RWPE2 (cell line): ENCODE measurements at regions not wholly inside any gene's neighbourhood (a gene's known extent, or its start where the extent isn't known, plus 50 kb on each side); places are given as distances from the start of the nearest gene placed in this dataset.

ENCODE experiments used
- ATAC-seq: fragments of 200-7000 bp; cut with Tn5 transposase; 3 replicates; pipeline ENCODE4 v1.9.1; 2021; ENCODE audit warnings: low read depth
- DNase-seq: peaks from one replicate; pipeline ENCODE4 v3.0.0-alpha.2; 2020; ENCODE audit warnings: low spot score
- H3K27ac ChIP-seq: fragments of 450-650 bp; 2 replicates; pipeline ENCODE4 v1.5.1; 2017; ENCODE audit warnings: mild to moderate bottlenecking; ENCODE audit not compliant: poor library complexity, severe bottlenecking
- H3K27me3 ChIP-seq: fragments of 250-450 bp; sonication (Bioruptor Pico); 2 replicates; pipeline ENCODE4 v1.5.1; 2021; ENCODE audit warnings: mild to moderate bottlenecking, moderate library complexity; ENCODE audit not compliant: insufficient read depth, poor library complexity, severe bottlenecking
- H3K36me3 ChIP-seq: fragments of 250-450 bp; sonication (Bioruptor Pico); 2 replicates; pipeline ENCODE4 v1.5.1; 2020; ENCODE audit warnings: low read depth, mild to moderate bottlenecking, moderate library complexity
- H3K4me1 ChIP-seq: fragments of 250-450 bp; sonication (Bioruptor Pico); 2 replicates; pipeline ENCODE4 v1.5.1; 2021; ENCODE audit warnings: mild to moderate bottlenecking, moderate library complexity; ENCODE audit not compliant: insufficient read depth, poor library complexity, severe bottlenecking
- H3K4me3 ChIP-seq: fragments of 250-450 bp; sonication (Bioruptor Pico); 2 replicates; pipeline ENCODE4 v1.5.1; 2021; ENCODE audit warnings: mild to moderate bottlenecking, moderate library complexity; ENCODE audit not compliant: severe bottlenecking
- H3K9me3 ChIP-seq: fragments of 250-450 bp; sonication (Bioruptor Pico); 2 replicates; pipeline ENCODE4 v1.5.1; 2021; ENCODE audit warnings: mild to moderate bottlenecking, moderate library complexity; ENCODE audit not compliant: severe bottlenecking
- CTCF ChIP-seq: fragments of 450-650 bp; IDR thresholded peaks from one replicate; pipeline ENCODE4 v1.5.1; 2017; ENCODE audit warnings: mild to moderate bottlenecking, moderate library complexity; ENCODE audit not compliant: poor library complexity, severe bottlenecking

- Histone ChIP-seq H3K27me3 (peaks cover 19% of the 10 kb centered on the region), H3K27ac (no peak overlapping the region), H3K4me1 (no peaks in the 10 kb centered on the region), H3K36me3 (no peaks in the 10 kb centered on the region), H3K4me3 (no peak overlapping the region), H3K9me3 (peaks cover 2% of the 10 kb centered on the region)
- ATAC-seq = no peak
- TF ChIP-seq CTCF = no peak
- DNase-seq = peak; percentile 17
Measured at GRCh38 chr6:168380956-168381605, 59.9 kb upstream of the SMOC2 start.

GRCh38 chr6:168381726-168382458, 59.1 kb upstream of the SMOC2 start:
- DNase-seq (no peak), ATAC-seq (no peak)
- no peak for TF ChIP-seq CTCF
- Histone ChIP-seq H3K27me3 (peaks cover 20% of the 10 kb centered on the region), H3K27ac (no peak overlapping the region), H3K9me3 (peaks cover 2% of the 10 kb centered on the region), H3K36me3 (no peaks in the 10 kb centered on the region), H3K4me3 (no peak overlapping the region), H3K4me1 (no peaks in the 10 kb centered on the region)

DNA sequence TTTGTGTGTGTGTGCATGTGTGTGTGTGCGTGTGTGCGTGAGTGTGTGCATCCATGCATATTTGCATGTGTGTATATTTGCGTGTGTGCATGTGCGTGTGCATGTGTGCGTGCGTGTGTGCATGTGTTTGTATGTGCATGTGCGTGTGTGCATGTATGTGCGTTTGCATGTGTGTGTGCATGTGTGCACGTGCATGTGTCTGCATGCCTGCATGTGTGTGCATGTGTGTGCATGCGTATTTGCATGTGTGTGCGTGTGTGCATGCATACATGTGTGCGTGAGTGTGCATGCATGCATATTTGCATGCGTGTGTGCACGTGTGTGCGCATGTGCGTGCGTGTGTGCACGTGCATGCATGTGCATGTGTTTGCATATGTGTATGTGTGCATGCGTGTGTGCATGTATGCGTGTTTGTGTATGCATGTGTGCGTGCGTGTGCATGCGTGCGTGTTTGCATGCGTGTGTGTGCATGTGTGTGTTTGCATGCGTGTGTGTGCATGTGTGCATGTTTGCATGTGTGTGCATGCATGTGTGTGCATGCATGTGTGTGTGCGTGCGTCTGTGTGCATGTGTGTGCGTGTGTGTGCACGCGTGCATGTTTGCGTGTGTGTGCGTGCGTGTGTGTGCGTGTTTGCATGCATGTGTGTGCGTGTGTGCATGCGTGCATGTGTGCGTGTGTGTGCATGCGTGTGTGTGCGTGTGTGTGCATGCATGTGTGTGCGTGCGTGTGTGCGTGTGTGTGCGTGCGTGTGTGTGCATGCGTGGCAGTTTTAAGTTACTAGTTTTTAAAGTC, 57.7 kb upstream of the SMOC2 start:
- DNase-seq (no peak), ATAC-seq (no peak)
- H3K27me3 ChIP-seq = peaks cover 20% of the 10 kb centered on the region
- H3K36me3 ChIP-seq = no peaks in the 10 kb centered on the region
- H3K4me3 ChIP-seq = no peak overlapping the region
- H3K4me1 ChIP-seq = no peaks in the 10 kb centered on the region
- no peak for TF ChIP-seq CTCF
- peaks cover 2% of the 10 kb centered on the region for H3K9me3 ChIP-seq
- H3K27ac ChIP-seq = no peak overlapping the region

GRCh38 chr6:168384045-168385036, 56.6 kb upstream of the SMOC2 start:
- ATAC-seq = no peak

More at GRCh38 chr6:168384045-168385036, 56.6 kb upstream of the SMOC2 start:
- no peak for TF ChIP-seq CTCF
- no peaks in the 10 kb centered on the region for H3K4me1 ChIP-seq
- peaks cover 20% of the 10 kb centered on the region for H3K27me3 ChIP-seq
- H3K36me3 ChIP-seq = no peaks in the 10 kb centered on the region
- no peak for DNase-seq
- peaks cover 2% of the 10 kb centered on the region for H3K9me3 ChIP-seq
- H3K27ac ChIP-seq = no peak overlapping the region
- H3K4me3 ChIP-seq = no peak overlapping the region
